ENCODE measurements at regions not wholly inside any gene's neighbourhood (a gene's known extent, or its start where the extent isn't known, plus 50 kb on each side); places are given as distances from the start of the nearest gene placed in this dataset.

DNA sequence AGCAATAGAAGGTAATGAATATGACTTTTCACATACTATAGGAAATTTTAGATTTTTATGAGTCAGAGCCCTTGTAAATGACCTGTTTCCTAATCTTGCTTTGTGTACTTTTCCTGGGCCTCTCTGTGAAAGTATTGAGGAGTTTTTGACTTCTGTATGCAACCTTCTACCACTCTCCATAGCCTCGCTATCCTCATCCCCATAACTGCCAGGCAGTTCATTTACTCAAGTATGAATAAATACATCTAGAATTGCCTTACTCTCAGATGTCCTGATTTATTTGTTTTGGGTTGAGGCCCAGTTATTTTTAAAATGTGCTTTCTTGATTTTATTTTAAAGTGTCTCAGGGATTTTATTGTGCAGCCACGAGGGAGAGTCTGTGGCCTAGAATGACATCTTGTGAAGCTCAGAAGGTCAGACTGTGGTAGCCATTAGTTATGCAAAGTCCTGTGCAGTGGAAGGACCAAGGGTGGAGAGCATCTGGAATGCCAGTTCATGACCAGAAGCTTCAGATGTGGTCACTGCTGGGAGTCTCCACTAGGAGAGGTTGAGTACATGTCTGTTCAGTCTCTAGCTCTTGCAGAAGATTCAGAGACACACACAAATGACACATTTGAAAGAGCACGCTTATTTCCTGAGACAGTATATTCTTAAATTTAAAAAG is 346.2 kb upstream of the IMPG1 start:
- DNase-seq (ENCODE audit: low spot score) = no peak

DNA sequence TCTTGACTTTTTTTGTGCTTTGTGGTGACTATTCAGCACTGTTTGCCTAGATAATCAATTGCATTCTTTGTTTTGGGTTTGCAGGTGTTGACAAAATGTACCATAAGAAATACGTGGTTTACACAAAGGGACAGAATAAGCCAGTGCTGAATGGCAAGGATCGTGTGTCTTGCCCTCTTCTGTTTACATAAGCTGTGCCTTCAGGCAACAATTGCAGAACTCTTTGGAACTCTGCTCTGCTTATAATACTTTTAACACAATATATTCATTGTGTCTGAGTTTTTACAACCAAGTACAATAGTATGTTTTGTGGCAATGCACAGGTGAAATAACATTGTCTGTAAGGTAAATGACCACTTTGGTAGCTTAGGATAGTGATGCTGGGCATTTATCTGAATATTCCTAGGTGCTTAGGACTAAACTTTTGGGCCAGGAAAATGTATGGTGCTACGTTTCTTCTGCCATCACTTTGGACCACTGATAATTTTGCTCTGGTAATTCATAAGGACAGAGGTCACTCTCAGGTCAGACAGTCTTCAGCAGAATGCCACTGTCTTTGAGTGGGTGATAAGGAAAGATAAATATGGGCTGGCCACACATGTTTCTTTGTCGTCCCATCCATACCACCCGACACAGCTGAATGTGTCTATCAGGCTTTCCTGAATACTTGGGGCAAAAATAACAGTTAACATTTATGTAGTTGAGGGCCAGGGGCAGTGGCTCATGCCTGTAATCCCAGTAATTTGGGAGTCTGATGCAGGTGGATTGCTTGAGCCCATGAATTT is 344.6 kb upstream of the IMPG1 start:
- DNase-seq (ENCODE audit: low spot score) = no peak

- DNase-seq (ENCODE audit: low spot score) = no peak
Measured at GRCh38 chr6:76403064-76403463, 330.6 kb upstream of the IMPG1 start.

DNA sequence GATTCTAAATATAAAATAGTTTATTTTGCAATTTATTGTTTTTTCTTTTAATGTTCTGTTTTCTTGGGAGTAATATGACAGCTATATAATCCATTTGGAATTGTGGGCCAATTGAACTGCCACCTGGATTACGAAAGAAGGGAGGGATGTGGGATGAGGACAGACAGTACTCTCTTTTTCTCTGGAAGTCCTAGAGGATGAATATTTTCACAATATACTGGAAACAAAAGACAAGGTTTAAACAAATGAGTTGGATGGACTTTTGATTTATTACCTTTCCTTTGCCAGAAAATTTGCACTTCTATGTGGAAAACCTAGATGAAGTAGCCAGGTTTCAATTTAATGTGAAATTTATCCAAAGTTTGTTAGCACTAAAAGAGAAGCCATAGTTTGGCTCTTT is 325.5 kb upstream of the IMPG1 start:
- DNase-seq (ENCODE audit: low spot score) = no peak

DNA sequence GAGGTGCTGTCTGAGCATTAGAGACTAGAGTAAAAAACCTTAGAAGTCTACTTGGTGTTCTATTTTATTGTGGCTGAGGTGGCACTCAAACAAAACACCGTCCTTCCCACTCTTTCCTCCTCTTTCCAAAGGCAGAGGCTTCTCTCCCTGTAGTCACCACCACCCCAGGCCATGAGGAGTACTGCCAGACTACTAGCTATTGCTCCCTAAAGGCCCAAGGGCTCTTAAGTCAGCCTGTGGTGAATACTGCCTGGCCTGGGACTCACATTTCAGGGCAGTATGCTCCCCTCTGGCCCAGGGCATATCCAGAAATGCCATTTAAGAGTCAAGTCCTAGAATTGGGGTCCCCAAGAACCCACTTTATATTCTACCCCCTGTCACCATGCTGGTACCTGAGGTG is 309.7 kb upstream of the IMPG1 start:
- DNase-seq (ENCODE audit: low spot score) = no peak

DNA sequence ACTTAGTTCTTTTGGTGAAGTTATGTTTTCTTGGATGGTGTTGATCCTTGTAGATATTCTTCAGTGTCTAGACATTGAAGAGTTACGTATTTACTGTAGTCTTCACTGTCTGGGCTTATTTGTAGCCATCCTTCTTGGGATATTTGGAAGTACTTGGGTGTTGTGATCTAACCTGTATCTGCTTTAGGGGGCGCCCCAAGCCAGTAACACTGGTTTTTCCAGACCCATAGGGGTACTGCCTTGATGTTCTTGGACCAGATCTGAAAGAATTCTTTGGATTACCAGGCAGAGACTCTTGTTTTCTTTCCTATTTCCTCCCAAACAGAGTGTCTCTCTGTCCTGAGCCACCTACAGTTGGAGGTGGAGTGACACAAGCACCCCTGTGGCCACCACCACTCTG is 309.1 kb upstream of the IMPG1 start:
- DNase-seq (ENCODE audit: low spot score) = no peak

DNA sequence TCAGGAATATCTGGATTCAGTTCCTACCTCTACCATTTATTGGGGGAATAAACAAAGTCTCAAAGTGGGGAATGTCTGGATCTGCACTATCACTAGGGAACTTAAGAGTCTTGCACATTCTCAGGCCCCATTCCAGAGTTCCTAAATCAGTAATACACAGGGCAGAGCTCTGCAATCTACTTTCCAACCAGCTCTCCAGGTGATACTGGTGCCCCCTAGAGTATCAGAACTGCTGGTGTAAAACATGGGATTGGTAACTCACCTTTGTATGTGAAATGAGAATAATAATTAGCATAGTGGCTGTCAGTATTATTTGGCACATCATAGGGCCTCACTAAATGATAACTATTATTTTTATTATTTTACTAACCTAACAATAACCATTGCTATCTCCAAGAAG is 278.8 kb upstream of the IMPG1 start:
- DNase-seq (ENCODE audit: low spot score) = peak; percentile 42

- peak; percentile 8 for DNase-seq (ENCODE audit: low spot score)
Measured at GRCh38 chr6:76347539-76347938, 275.1 kb upstream of the IMPG1 start.

GRCh38 chr6:76342611-76343160 is 270.2 kb upstream of the IMPG1 start:
- DNase-seq (ENCODE audit: low spot score) = no peak

DNA sequence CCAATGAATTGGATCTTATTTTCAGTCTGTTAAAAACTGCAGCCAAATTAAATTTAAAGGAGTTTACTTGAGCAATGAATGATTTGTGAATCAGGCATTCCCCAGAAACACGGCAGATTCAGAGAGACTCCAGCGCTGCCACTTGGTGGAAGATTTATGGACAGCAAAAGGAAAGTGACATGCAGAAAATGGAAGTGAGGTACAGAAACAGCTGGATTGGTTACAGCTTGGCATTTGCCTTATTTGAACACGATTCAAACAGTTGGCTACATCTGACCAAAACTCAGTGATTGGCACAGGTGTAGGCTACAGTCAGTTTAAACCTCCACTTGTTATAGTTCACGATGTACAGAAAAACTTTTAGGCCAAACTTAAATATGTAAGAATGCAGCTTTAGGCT is 257.6 kb upstream of the IMPG1 start:
- no peak for DNase-seq (ENCODE audit: low spot score)

- no peak for DNase-seq (ENCODE audit: low spot score)
Measured at GRCh38 chr6:76326871-76327270, 254.4 kb upstream of the IMPG1 start.
